ENCODE measurements at regions not wholly inside any gene's neighbourhood (a gene's known extent, or its start where the extent isn't known, plus 50 kb on each side); places are given as distances from the start of the nearest gene placed in this dataset.

DNA sequence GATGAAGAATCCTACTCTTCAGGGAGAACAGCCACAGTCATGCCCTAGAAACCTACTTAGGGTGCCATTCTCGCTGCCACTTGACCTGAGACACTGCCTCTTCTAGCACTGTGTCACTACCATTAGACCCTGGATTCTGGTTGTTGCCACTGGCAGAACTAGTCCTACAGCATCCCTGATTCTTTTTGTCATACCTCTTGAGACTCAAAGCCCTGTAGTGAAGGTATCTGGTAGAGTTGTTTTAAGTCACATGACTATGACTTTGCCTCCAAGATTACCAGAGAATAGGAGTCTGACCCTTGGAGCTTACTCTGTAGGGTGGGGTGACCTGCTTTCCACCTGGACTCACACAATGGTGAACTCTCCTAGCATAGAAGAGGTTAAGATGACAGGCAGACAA is 296.7 kb downstream of the TNS1 start:
- ChIA-PET CTCF (no interaction called here), POLR2A (no interaction called here)
- TF ChIP-seq, protein P1, sequence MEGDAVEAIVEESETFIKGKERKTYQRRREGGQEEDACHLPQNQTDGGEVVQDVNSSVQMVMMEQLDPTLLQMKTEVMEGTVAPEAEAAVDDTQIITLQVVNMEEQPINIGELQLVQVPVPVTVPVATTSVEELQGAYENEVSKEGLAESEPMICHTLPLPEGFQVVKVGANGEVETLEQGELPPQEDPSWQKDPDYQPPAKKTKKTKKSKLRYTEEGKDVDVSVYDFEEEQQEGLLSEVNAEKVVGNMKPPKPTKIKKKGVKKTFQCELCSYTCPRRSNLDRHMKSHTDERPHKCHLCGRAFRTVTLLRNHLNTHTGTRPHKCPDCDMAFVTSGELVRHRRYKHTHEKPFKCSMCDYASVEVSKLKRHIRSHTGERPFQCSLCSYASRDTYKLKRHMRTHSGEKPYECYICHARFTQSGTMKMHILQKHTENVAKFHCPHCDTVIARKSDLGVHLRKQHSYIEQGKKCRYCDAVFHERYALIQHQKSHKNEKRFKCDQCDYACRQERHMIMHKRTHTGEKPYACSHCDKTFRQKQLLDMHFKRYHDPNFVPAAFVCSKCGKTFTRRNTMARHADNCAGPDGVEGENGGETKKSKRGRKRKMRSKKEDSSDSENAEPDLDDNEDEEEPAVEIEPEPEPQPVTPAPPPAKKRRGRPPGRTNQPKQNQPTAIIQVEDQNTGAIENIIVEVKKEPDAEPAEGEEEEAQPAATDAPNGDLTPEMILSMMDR (IDR thresholded peaks at IDR 0.05), result no peak
- TF ChIP-seq SIN3A (IDR thresholded peaks at IDR 0.05; ENCODE audit: borderline replicate concordance, insufficient read depth, low read depth, low read length) (no peak), TCF7L2 (IDR thresholded peaks at IDR 0.05; ENCODE audit: low read depth, low read length) (no peak)
- TF ChIP-seq, protein P2, sequence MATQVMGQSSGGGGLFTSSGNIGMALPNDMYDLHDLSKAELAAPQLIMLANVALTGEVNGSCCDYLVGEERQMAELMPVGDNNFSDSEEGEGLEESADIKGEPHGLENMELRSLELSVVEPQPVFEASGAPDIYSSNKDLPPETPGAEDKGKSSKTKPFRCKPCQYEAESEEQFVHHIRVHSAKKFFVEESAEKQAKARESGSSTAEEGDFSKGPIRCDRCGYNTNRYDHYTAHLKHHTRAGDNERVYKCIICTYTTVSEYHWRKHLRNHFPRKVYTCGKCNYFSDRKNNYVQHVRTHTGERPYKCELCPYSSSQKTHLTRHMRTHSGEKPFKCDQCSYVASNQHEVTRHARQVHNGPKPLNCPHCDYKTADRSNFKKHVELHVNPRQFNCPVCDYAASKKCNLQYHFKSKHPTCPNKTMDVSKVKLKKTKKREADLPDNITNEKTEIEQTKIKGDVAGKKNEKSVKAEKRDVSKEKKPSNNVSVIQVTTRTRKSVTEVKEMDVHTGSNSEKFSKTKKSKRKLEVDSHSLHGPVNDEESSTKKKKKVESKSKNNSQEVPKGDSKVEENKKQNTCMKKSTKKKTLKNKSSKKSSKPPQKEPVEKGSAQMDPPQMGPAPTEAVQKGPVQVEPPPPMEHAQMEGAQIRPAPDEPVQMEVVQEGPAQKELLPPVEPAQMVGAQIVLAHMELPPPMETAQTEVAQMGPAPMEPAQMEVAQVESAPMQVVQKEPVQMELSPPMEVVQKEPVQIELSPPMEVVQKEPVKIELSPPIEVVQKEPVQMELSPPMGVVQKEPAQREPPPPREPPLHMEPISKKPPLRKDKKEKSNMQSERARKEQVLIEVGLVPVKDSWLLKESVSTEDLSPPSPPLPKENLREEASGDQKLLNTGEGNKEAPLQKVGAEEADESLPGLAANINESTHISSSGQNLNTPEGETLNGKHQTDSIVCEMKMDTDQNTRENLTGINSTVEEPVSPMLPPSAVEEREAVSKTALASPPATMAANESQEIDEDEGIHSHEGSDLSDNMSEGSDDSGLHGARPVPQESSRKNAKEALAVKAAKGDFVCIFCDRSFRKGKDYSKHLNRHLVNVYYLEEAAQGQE (IDR thresholded peaks at IDR 0.05; ENCODE audit: insufficient read depth in 1 of 2, low read depth in 2 of 2, low read length in 1 of 2), result no peak
- intact Hi-C loops (cut with micrococcal nuclease; ENCODE audit: unreplicated experiment), result no loop called here
- DNase-seq (ENCODE audit: low read depth, low spot score), result no peak
- H3K4me1 ChIP-seq (ENCODE audit: control insufficient read depth, insufficient read depth, low read length), result no peaks in the 10 kb centered on the region
- no peak overlapping the region for H3K27ac ChIP-seq (ENCODE audit: low read length)
- no peaks in the 10 kb centered on the region for H3K36me3 ChIP-seq (ENCODE audit: control insufficient read depth, insufficient read depth, low read length)
- H3K27me3 ChIP-seq (ENCODE audit: control insufficient read depth, insufficient read depth, low read length), result peaks cover 3% of the 10 kb centered on the region; the same call in 1 of the 2 replicates
- no peak for ATAC-seq
- in situ Hi-C loops (cut with HindIII; ENCODE audit: low pct_unique_long_range_greater_than_20kb, low sequenced_read_pairs), result no loop called here
- no peak overlapping the region for H3K4me3 ChIP-seq (ENCODE audit: low read depth in 2 of 2, low read length in 2 of 2)
- no TSS peak for BruUV-seq (replicated peaks)
- H3K9me3 ChIP-seq (ENCODE audit: control insufficient read depth, insufficient read depth, low read depth, low read length), result no peaks in the 10 kb centered on the region

GRCh38 chr2:217705461-217705860 is 297.3 kb downstream of the TNS1 start:
- POLR2A ChIA-PET, result no interaction called here
- TF ChIP-seq, protein P1 (IDR thresholded peaks at IDR 0.05), result no peak
- TF ChIP-seq, protein P2 (IDR thresholded peaks at IDR 0.05; ENCODE audit: insufficient read depth in 1 of 2, low read depth in 2 of 2, low read length in 1 of 2), result no peak
- DNase-seq (ENCODE audit: low read depth, low spot score), result no peak

More at GRCh38 chr2:217705461-217705860, 297.3 kb downstream of the TNS1 start:
- ATAC-seq, result no peak
- no TSS peak for BruUV-seq (replicated peaks)
- H3K4me1 ChIP-seq (ENCODE audit: control insufficient read depth, insufficient read depth, low read length), result no peaks in the 10 kb centered on the region
- H3K9me3 ChIP-seq (ENCODE audit: control insufficient read depth, insufficient read depth, low read depth, low read length), result no peaks in the 10 kb centered on the region
- in situ Hi-C loops (cut with HindIII; ENCODE audit: low pct_unique_long_range_greater_than_20kb, low sequenced_read_pairs), result no loop called here
- intact Hi-C loops (cut with micrococcal nuclease; ENCODE audit: unreplicated experiment), result no loop called here
- peaks cover 3% of the 10 kb centered on the region; the same call in 1 of the 2 replicates for H3K27me3 ChIP-seq (ENCODE audit: control insufficient read depth, insufficient read depth, low read length)
- H3K4me3 ChIP-seq (ENCODE audit: low read depth in 2 of 2, low read length in 2 of 2), result no peak overlapping the region
- CTCF ChIA-PET, result no interaction called here
- no peaks in the 10 kb centered on the region for H3K36me3 ChIP-seq (ENCODE audit: control insufficient read depth, insufficient read depth, low read length)
- H3K27ac ChIP-seq (ENCODE audit: low read length), result no peak overlapping the region

All from Panc1 (cell line).